ENCODE measurements at regions not wholly inside any gene's neighbourhood (a gene's known extent, or its start where the extent isn't known, plus 50 kb on each side); places are given as distances from the start of the nearest gene placed in this dataset.

DNA sequence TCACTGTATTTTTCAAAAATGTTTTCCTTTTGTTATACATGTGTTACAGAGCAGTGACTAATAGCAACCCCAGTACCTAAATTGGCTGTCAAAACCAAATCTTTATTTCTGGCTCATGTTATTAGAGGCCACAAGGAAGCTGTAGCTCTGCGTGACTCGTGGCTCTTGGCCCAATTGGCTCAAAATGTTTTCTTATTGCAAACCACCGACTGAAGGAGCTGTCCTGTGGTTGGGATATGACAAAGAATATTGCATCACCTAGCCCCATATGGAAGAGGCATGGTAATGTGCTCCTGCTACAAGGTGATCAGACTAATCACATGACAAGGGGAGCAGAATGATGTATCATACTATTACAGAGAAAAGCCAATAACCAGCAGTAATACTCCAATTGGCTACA, 1058.5 kb downstream of the CBLN2 start:
- H3K4me1 ChIP-seq = no peaks in the 10 kb centered on the region
- H3K4me3 ChIP-seq = no peak overlapping the region
- CTCF ChIA-PET = no interaction called here
- POLR2A ChIA-PET = no interaction called here
- H3K4me2 ChIP-seq = no peak overlapping the region
- TF ChIP-seq, protein P1, sequence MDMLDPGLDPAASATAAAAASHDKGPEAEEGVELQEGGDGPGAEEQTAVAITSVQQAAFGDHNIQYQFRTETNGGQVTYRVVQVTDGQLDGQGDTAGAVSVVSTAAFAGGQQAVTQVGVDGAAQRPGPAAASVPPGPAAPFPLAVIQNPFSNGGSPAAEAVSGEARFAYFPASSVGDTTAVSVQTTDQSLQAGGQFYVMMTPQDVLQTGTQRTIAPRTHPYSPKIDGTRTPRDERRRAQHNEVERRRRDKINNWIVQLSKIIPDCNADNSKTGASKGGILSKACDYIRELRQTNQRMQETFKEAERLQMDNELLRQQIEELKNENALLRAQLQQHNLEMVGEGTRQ (IDR thresholded peaks at IDR 0.05) = no peak
- TF ChIP-seq CEBPB (IDR thresholded peaks at IDR 0.05) (no peak), CHD4 (IDR thresholded peaks at IDR 0.05; ENCODE audit: borderline replicate concordance) (no peak), HOXA7 (CRISPR knock-in tag; IDR thresholded peaks at IDR 0.05) (no peak), EHF (CRISPR knock-in tag; IDR thresholded peaks at IDR 0.05) (no peak), KDM1A (IDR thresholded peaks at IDR 0.05; ENCODE audit: low read depth) (no peak), ESRRA (IDR thresholded peaks at IDR 0.05; ENCODE audit: borderline replicate concordance, low read length) (no peak), BHLHE40 (IDR thresholded peaks at IDR 0.05; ENCODE audit: low read depth, low read length) (no peak), NFE2L2 (conservative IDR thresholded peaks at IDR 0.05; ENCODE audit: low read length) (no peak), ZSCAN20 (CRISPR knock-in tag; IDR thresholded peaks at IDR 0.05) (no peak), ZNF302 (CRISPR knock-in tag; IDR thresholded peaks at IDR 0.05) (no peak), PHF8 (IDR thresholded peaks at IDR 0.05; ENCODE audit: borderline replicate concordance, low read depth) (no peak), HEYL (CRISPR knock-in tag; IDR thresholded peaks at IDR 0.05) (no peak), NR3C1 (IDR thresholded peaks at IDR 0.05) (no peak), FOSB (CRISPR knock-in tag; IDR thresholded peaks at IDR 0.05) (no peak), JUN (IDR thresholded peaks at IDR 0.05) (no peak), POLR2AphosphoS2 (conservative IDR thresholded peaks at IDR 0.05; ENCODE audit: low read length) (no peak)
- H3K9me3 ChIP-seq = no peaks in the 10 kb centered on the region
- WGBS (ENCODE audit: missing lambda C conversion rate) = 21% methylated on average over 3 of the region's 3 CpGs
- no peak for DNase-seq (ENCODE audit: low read depth in 1 of 2, low spot score in 1 of 2)
- no peak overlapping the region for H3K27ac ChIP-seq
- ATAC-seq = no peak
- no peak for FAIRE-seq

- Histone ChIP-seq H3K4me1 (no peaks in the 10 kb centered on the region), H3K9me3 (no peaks in the 10 kb centered on the region), H3K4me2 (no peak overlapping the region), H3K27ac (no peak overlapping the region), H3K4me3 (no peak overlapping the region)
- ATAC-seq (no peak), FAIRE-seq (no peak), DNase-seq (ENCODE audit: low read depth in 1 of 2, low spot score in 1 of 2) (no peak)
- POLR2A ChIA-PET = no interaction called here
- CTCF ChIA-PET = no interaction called here
- 58% methylated on average over 19 of the region's 19 CpGs for WGBS (ENCODE audit: missing lambda C conversion rate)
- TF ChIP-seq MAZ (IDR thresholded peaks at IDR 0.05; ENCODE audit: borderline replicate concordance, low read depth, low read length) = no peak
- TF ChIP-seq ZSCAN20 (CRISPR knock-in tag; IDR thresholded peaks at IDR 0.05) = no peak
- TF ChIP-seq ESRRA (IDR thresholded peaks at IDR 0.05; ENCODE audit: borderline replicate concordance, low read length) = no peak
- TF ChIP-seq POLR2AphosphoS2 (conservative IDR thresholded peaks at IDR 0.05; ENCODE audit: low read length) = no peak
- TF ChIP-seq HOXB13 (CRISPR knock-in tag; IDR thresholded peaks at IDR 0.05; ENCODE audit: low read depth) = no peak
- TF ChIP-seq MAX (IDR thresholded peaks at IDR 0.05) = no peak
- no peak for TF ChIP-seq HOXA7 (CRISPR knock-in tag; IDR thresholded peaks at IDR 0.05)
- TF ChIP-seq MAFK (IDR thresholded peaks at IDR 0.05; ENCODE audit: partially characterized antibody) = no peak
- TF ChIP-seq SREBF2 (IDR thresholded peaks at IDR 0.05) = no peak
- no peak for TF ChIP-seq HMGXB4 (CRISPR knock-in tag; IDR thresholded peaks at IDR 0.05; ENCODE audit: borderline replicate concordance)
- TF ChIP-seq MYC (IDR thresholded peaks at IDR 0.05; ENCODE audit: borderline replicate concordance, low read length) = no peak
- no peak for TF ChIP-seq RARB (CRISPR knock-in tag; IDR thresholded peaks at IDR 0.05)
Observed at GRCh38 chr18:71471963-71472725, 1072.0 kb downstream of the CBLN2 start.
